PC-9 (cell line): ENCODE measurements at regions not wholly inside any gene's neighbourhood (a gene's known extent, or its start where the extent isn't known, plus 50 kb on each side); places are given as distances from the start of the nearest gene placed in this dataset.

Source experiments
- BruUV-seq: library from RNA; stranded (reverse); fragments of 400-500 nt; replicated peaks from 2 replicates; lab custom pipeline; 2021; lab: Mats Ljungman, UMichigan
- CTCF ChIA-PET: fragments of 300-600 bp; sonication (Branson Sonifier 250); formaldehyde crosslinking; loops from one replicate; lab custom pipeline; 2022; ENCODE audit warnings: antibody characterized with exemption; lab: Charles Lee
- POLR2A ChIA-PET: fragments of 300-600 bp; sonication (Branson Sonifier 250); formaldehyde crosslinking; loops from one replicate; lab custom pipeline; 2022; ENCODE audit warnings: antibody characterized with exemption; ENCODE audit not compliant: unreplicated experiment; lab: Charles Lee
- DNase-seq, 2 experiments: peaks; one replicate each; pipeline versions ENCODE4 v3.0.0 to v3.0.0-alpha.2; 2015 to 2022; ENCODE audit warnings: mixed read lengths in 1 of 2
- H2AFZ ChIP-seq: fragments of 200-600 bp; sonication (generic); 2 replicates; pipeline ENCODE4 v1.8.1; 2017; ENCODE audit warnings: antibody characterized with exemption
- H3F3A ChIP-seq: fragments of 200-600 bp; sonication (generic); 2 replicates; pipeline ENCODE4 v1.8.1; 2017; ENCODE audit warnings: antibody characterized with exemption, mild to moderate bottlenecking, low read depth; ENCODE audit not compliant: insufficient read depth
- H3K27ac ChIP-seq: fragments of 200-600 bp; sonication (generic); 2 replicates; pipeline ENCODE4 v1.6.1; 2016; ENCODE audit warnings: mixed run types
- H3K27me3 ChIP-seq: fragments of 200-600 bp; sonication (generic); 2 replicates; pipeline ENCODE4 v1.6.1; 2016; ENCODE audit warnings: low read depth, mixed run types; ENCODE audit not compliant: insufficient read depth
- H3K36me3 ChIP-seq: fragments of 200-600 bp; sonication (generic); 2 replicates; pipeline ENCODE4 v1.6.1; 2016; ENCODE audit warnings: low read depth, mixed run types
- H3K4me1 ChIP-seq: fragments of 200-600 bp; sonication (generic); replicated peaks from 2 replicates; pipeline ENCODE4 v1.6.1; 2016; ENCODE audit warnings: mixed run types; ENCODE audit not compliant: insufficient read depth
- H3K4me2 ChIP-seq: fragments of 200-600 bp; sonication (generic); 2 replicates; pipeline ENCODE4 v1.6.1; 2017; ENCODE audit warnings: mixed run types
- H3K4me3 ChIP-seq: fragments of 200-600 bp; sonication (generic); 2 replicates; pipeline ENCODE4 v1.6.1; 2016; ENCODE audit warnings: mixed run types
- H3K79me2 ChIP-seq: fragments of 200-600 bp; sonication (generic); 2 replicates; pipeline ENCODE4 v1.6.1; 2017; ENCODE audit warnings: low read depth, mixed run types
- H3K9me2 ChIP-seq: fragments of 200-600 bp; sonication (generic); 2 replicates; pipeline ENCODE4 v1.8.1; 2017; ENCODE audit warnings: mild to moderate bottlenecking; ENCODE audit not compliant: insufficient read depth
- H3K9me3 ChIP-seq: fragments of 200-600 bp; sonication (generic); 2 replicates; pipeline ENCODE4 v1.8.1; 2016; ENCODE audit warnings: low read depth; ENCODE audit not compliant: insufficient read depth
- H4K20me1 ChIP-seq: fragments of 200-600 bp; sonication (generic); 2 replicates; pipeline ENCODE4 v1.8.1; 2017; ENCODE audit not compliant: insufficient read depth
- EZH2 ChIP-seq: fragments of 200-600 bp; sonication (generic); IDR thresholded peaks from 2 replicates; pipeline ENCODE4 v1.8.0; 2017; ENCODE audit warnings: antibody characterized with exemption, low read depth
- intact Hi-C: fragments of 100-400 bp; cut with micrococcal nuclease; formaldehyde crosslinking; loops from one replicate; pipeline ENCODE4 v1.10.0; 2022; ENCODE audit not compliant: unreplicated experiment
- TF ChIP-seq, protein P1 (sequence below): fragments of 200-600 bp; sonication (generic); conservative IDR thresholded peaks from 2 replicates; pipeline ENCODE4 v1.6.1; 2017; ENCODE audit warnings: mixed run types, antibody characterized with exemption, mild to moderate bottlenecking, moderate library complexity

DNA sequence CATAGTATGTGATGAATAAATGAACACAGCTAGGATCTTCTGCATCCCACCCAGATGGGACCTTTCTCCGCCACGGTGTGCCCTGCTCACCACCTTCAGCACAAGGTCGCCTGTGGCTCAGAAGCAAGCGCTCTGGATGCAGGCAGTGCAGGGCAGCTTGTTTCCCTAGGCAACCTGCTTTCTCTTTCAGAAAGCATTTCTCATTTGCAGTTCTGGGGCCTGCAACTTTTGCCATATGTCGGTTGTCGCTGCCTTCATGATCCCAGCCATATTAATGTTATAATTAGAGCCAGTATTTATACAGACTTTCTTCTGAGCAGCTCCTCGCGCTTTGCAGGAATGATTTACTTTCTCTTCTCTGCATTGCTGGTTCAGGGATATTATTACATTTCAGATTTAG lies 692.8 kb downstream of the RNF144A start:
- ChIA-PET CTCF (no interaction called here), POLR2A (no interaction called here)
- Histone ChIP-seq H3K79me2 (no peaks in the 10 kb centered on the region), H3F3A (no peaks in the 10 kb centered on the region), H4K20me1 (no peaks in the 10 kb centered on the region), H3K4me3 (no peak overlapping the region), H2AFZ (no peak overlapping the region), H3K27ac (no peak overlapping the region), H3K36me3 (no peaks in the 10 kb centered on the region), H3K9me2 (no peaks in the 10 kb centered on the region), H3K9me3 (no peaks in the 10 kb centered on the region), H3K4me1 (no peaks in the 10 kb centered on the region), H3K4me2 (no peak overlapping the region), H3K27me3 (peaks cover 62% of the 10 kb centered on the region)
- intact Hi-C loops, result no loop called here
- TF ChIP-seq, protein P1, sequence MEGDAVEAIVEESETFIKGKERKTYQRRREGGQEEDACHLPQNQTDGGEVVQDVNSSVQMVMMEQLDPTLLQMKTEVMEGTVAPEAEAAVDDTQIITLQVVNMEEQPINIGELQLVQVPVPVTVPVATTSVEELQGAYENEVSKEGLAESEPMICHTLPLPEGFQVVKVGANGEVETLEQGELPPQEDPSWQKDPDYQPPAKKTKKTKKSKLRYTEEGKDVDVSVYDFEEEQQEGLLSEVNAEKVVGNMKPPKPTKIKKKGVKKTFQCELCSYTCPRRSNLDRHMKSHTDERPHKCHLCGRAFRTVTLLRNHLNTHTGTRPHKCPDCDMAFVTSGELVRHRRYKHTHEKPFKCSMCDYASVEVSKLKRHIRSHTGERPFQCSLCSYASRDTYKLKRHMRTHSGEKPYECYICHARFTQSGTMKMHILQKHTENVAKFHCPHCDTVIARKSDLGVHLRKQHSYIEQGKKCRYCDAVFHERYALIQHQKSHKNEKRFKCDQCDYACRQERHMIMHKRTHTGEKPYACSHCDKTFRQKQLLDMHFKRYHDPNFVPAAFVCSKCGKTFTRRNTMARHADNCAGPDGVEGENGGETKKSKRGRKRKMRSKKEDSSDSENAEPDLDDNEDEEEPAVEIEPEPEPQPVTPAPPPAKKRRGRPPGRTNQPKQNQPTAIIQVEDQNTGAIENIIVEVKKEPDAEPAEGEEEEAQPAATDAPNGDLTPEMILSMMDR, result no peak
- TF ChIP-seq EZH2, result no peak
- no TSS peak for BruUV-seq
- DNase-seq, result no peak

DNA sequence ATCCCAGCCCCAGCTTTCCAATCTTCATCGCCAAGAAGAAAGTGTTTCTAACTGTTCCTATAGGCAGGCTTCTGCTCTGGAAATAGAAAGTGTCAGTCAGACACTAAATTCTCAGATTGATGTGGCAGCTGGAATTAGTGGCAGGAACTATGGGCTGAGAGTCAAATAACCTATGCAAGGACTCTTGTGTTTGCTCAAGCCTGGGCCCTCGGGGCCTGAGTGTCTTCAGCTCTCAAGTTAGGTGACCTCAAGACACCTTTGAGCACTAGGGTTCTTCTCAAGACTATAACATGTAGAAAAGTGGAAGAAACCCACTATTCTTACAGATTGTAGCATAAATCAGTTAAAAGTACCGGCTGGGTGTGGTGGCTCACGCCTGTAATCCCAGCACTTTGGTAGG lies 694.5 kb downstream of the RNF144A start:
- no peaks in the 10 kb centered on the region for H3K9me3 ChIP-seq
- H3K27ac ChIP-seq, result no peak overlapping the region
- no TSS peak for BruUV-seq
- CTCF ChIA-PET, result no interaction called here
- no peaks in the 10 kb centered on the region for H3F3A ChIP-seq
- DNase-seq, result no peak
- H2AFZ ChIP-seq, result no peak overlapping the region
- no peak overlapping the region for H3K4me3 ChIP-seq
- H3K4me2 ChIP-seq, result no peak overlapping the region
- peaks cover 50% of the 10 kb centered on the region for H3K27me3 ChIP-seq
- H3K4me1 ChIP-seq, result no peaks in the 10 kb centered on the region
- no peaks in the 10 kb centered on the region for H3K9me2 ChIP-seq
- TF ChIP-seq EZH2, result no peak
- TF ChIP-seq, protein P1, result no peak
- no peaks in the 10 kb centered on the region for H4K20me1 ChIP-seq
- intact Hi-C loops, result no loop called here
- H3K36me3 ChIP-seq, result no peaks in the 10 kb centered on the region
- POLR2A ChIA-PET, result no interaction called here
- H3K79me2 ChIP-seq, result no peaks in the 10 kb centered on the region

DNA sequence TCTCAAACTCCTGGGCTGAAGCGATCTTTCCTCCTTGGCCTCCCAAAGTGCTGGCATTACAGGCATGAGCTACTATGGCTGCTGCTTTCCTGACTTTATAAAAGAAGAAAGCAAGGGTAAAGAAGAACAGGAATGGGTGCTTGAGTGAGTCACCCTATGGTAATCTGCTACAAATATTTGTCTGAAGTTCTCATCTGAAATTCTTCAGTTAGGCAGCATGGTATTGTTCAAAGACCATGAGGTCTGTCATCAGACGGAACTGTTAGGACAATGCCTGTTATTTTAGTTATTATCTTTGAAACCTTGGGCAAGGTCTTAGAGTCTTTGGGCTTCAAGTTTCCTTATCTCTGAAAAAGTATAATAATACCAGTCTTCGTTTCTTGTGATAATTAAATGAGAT lies 695.8 kb downstream of the RNF144A start:
- Histone ChIP-seq H3K9me3 (no peaks in the 10 kb centered on the region), H3F3A (no peaks in the 10 kb centered on the region), H3K4me3 (no peak overlapping the region), H2AFZ (no peak overlapping the region), H3K27ac (no peak overlapping the region), H3K4me1 (no peaks in the 10 kb centered on the region), H3K27me3 (peaks cover 43% of the 10 kb centered on the region), H3K9me2 (no peaks in the 10 kb centered on the region), H3K36me3 (no peaks in the 10 kb centered on the region), H4K20me1 (no peaks in the 10 kb centered on the region), H3K4me2 (no peak overlapping the region), H3K79me2 (no peaks in the 10 kb centered on the region)
- DNase-seq, result no peak
- ChIA-PET CTCF (no interaction called here), POLR2A (interaction anchor here (0.7 kb wide), 1 partner anchor 109 kb away, joined by 3 read pairs; no protein-coding TSS in a partner anchor)
- BruUV-seq, result no TSS peak
- intact Hi-C loops, result no loop called here
- TF ChIP-seq EZH2, result no peak
- TF ChIP-seq, protein P1, result no peak
